Fibroblast of mammary gland (primary cell): ENCODE measurements at regions not wholly inside any gene's neighbourhood (a gene's known extent, or its start where the extent isn't known, plus 50 kb on each side); places are given as distances from the start of the nearest gene placed in this dataset.

ENCODE experiments used
- DNase-seq: peaks from one replicate; pipeline ENCODE4 v3.0.0-alpha.2; 2010; ENCODE audit warnings: low read depth
- H3K4me3 ChIP-seq: 2 replicates; pipeline ENCODE4 v1.5.1; 2011; ENCODE audit warnings: low read depth, mild to moderate bottlenecking, low read length, moderate library complexity; ENCODE audit not compliant: control insufficient read depth
- TF ChIP-seq, protein P1 (sequence below): conservative IDR thresholded peaks from 2 replicates; pipeline ENCODE4 v1.5.1; 2011; ENCODE audit warnings: low read depth, low read length, inconsistent platforms; ENCODE audit not compliant: control insufficient read depth, insufficient read depth

DNA sequence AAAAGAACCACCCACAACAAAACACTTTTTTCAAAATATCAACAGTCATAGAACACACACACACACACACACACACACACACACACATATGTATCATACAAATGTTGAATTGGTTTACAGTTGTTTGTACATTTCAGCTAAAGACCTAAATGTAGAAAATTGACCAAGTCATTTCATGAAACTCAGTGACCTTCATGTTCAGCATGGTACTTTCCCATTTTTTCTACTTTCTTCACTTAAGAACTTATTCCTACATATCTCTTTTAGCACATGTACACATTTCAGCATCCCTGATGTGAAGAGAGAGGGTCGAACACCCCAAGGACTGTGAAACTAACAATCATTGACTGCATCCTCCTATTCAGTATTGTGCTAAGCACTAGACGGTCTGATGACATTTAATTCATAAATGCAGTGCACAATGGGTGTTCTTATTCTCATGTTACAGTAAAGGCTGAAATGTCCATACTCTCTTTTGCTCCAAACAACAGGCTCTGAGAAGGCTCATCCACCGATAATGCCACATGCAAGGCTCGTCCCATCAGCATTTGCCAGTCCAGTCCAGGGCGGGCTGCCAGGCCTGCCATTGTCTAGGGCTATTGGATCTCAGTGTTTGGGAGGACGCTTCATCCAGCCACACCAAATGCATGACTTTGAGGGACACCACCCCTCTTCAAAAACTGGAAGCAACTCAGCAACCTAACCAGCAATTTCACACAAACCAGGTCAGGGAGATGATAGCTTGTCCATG is 150.1 kb upstream of the RUNX1 start:
- TF ChIP-seq, protein P1, sequence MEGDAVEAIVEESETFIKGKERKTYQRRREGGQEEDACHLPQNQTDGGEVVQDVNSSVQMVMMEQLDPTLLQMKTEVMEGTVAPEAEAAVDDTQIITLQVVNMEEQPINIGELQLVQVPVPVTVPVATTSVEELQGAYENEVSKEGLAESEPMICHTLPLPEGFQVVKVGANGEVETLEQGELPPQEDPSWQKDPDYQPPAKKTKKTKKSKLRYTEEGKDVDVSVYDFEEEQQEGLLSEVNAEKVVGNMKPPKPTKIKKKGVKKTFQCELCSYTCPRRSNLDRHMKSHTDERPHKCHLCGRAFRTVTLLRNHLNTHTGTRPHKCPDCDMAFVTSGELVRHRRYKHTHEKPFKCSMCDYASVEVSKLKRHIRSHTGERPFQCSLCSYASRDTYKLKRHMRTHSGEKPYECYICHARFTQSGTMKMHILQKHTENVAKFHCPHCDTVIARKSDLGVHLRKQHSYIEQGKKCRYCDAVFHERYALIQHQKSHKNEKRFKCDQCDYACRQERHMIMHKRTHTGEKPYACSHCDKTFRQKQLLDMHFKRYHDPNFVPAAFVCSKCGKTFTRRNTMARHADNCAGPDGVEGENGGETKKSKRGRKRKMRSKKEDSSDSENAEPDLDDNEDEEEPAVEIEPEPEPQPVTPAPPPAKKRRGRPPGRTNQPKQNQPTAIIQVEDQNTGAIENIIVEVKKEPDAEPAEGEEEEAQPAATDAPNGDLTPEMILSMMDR = no peak
- DNase-seq = no peak
- no peak overlapping the region for H3K4me3 ChIP-seq

DNA sequence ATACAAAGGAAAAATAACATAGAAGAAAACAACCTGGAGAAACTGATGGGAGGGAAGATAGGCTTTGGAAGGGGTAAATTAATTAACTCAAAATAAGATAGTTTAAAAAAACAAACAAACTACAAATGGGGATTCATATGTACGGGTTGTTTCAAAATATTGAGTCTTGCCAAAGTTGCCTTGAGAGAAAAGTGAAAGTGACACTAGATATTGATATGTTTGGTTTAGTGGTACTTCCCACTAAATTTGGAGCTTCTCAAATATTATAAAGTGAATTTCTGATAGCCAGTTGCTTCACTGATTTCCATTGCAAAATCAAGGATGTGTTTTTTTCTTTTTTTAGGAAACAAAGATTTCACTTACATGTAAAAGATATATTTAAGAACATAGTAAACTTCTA is 149.5 kb upstream of the RUNX1 start:
- TF ChIP-seq, protein P1 = no peak
- no peak for DNase-seq

DNA sequence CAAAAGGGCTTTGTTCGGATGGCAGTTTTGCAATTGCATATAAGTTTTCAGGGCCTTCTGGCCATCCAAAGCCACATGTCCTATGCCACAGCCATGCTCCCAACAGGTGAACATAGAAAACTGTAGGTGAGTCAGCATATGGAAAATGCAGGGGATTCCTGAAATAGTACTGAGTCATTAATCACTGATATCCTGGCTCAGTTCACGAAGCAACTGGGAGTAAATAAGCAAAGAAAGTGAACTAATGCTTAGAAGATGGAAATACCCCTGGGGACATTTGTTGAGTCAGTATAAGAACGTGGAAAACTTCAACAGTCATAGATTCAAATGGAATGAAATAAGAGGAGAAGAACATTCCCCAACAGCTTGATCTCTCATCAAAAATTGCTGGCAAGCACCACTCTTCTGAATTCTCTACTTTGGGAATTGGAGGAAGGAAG is 148.9 kb upstream of the RUNX1 start:
- no peak overlapping the region for H3K4me3 ChIP-seq
- TF ChIP-seq, protein P1 = no peak
- DNase-seq = peak; percentile 98

More for the DNA sequence above, 149.5 kb upstream of the RUNX1 start:
- H3K4me3 ChIP-seq = no peak overlapping the region

DNA sequence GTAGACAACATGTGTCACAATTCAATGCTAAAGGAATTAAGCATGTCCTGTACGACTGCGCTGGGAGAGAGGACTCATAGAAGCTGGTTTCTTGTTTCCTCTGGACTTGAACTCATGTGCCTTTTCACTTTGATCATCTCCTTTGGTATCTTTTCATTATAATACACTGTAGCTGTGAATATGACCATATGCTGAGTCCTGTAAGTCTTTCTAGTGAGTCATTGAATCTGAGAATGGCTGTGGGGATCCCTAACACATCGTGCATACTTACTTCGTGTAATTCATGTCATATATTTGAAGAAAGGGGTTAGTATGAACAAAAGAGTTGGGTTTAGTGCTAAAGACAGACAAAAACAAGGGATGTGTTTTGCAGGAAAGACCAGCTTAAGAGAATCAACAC is 148.1 kb upstream of the RUNX1 start:
- DNase-seq = peak; percentile 61
- TF ChIP-seq, protein P1 = no peak
- no peak overlapping the region for H3K4me3 ChIP-seq

DNA sequence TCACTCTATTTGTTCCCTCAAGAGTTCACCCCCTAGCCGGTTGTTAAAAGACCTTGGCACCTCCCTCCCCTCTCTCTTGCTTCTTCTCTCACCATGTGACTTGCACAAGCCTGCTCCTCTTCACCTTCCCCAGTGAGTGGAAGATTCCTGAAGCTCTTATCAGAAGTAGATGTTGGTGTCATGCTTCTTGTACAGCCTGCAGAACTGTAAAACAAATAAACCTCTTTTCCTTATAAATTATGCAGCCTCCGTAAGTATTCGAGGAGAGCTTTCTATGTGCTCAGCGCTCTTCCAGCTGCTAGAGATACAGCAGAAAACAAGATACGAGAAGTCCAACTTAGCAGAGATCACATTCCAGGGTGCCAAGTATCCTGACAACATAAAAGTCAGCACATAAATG is 147.0 kb upstream of the RUNX1 start:
- TF ChIP-seq, protein P1 = no peak
- no peak overlapping the region for H3K4me3 ChIP-seq
- DNase-seq = no peak

DNA sequence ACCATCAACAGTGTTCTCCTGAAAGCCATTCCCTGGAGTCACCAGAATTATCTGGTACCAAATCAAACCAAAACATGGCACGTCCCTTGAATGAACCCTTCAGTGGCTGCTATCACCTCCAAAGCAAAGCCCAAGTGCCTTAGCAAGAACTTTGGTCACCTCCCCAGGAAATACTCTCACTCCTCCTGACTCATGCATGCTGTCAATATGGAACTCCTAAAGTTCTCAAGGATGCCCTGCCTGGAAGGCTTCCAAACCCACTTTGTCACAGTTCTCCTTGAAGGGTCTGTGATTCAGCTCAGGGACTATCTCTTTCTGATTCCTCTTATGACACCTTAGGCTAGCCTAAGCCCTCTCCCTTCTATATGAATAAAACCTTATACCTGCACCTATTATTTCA is 146.1 kb upstream of the RUNX1 start:
- H3K4me3 ChIP-seq = no peak overlapping the region
- TF ChIP-seq, protein P1 = no peak
- DNase-seq = peak; percentile 63
